OCI-LY3 (cell line): ENCODE measurements at regions not wholly inside any gene's neighbourhood (a gene's known extent, or its start where the extent isn't known, plus 50 kb on each side); places are given as distances from the start of the nearest gene placed in this dataset.

Source experiments
- H2AFZ ChIP-seq: fragments of 200-600, 300-600 bp; shearing (Covaris generic); 2 replicates; pipeline ENCODE4 v1.6.0; 2014; ENCODE audit warnings: antibody characterized with exemption, low read depth, low read length
- H3K27ac ChIP-seq: fragments of 200-600, 300-600 bp; sonication (generic); 2 replicates; pipeline ENCODE4 v1.5.1; 2014; ENCODE audit warnings: mild to moderate bottlenecking, low read length, moderate library complexity, mixed read lengths
- H3K27me3 ChIP-seq: fragments of 200-600, 300-600 bp; sonication (generic); 2 replicates; pipeline ENCODE4 v1.6.1; 2014; ENCODE audit warnings: low read depth, low read length, mixed read lengths
- H3K36me3 ChIP-seq: fragments of 200-600, 300-600 bp; sonication (generic); replicated peaks from 2 replicates; pipeline ENCODE3; 2014; ENCODE audit warnings: low read depth, low read length, mixed read lengths
- H3K4me1 ChIP-seq: fragments of 300-600, 200-600 bp; sonication (generic); 2 replicates; pipeline ENCODE4 v1.6.1; 2014; ENCODE audit warnings: low read length, mixed read lengths
- H3K4me2 ChIP-seq: fragments of 200-600, 300-600 bp; sonication (generic); 2 replicates; pipeline ENCODE4 v1.6.1; 2014; ENCODE audit warnings: low read length, mixed read lengths
- H3K4me3 ChIP-seq: fragments of 300-600, 200-600 bp; sonication (generic); 2 replicates; pipeline ENCODE4 v1.5.1; 2014; ENCODE audit warnings: antibody characterized with exemption, mild to moderate bottlenecking, low read length, moderate library complexity
- H3K79me2 ChIP-seq: fragments of 300-600, 200-600 bp; shearing (Covaris generic); 2 replicates; pipeline ENCODE4 v1.6.1; 2014; ENCODE audit warnings: mild to moderate bottlenecking, low read length, mixed read lengths
- H3K9ac ChIP-seq: fragments of 300-600, 200-600 bp; shearing (Covaris generic); 2 replicates; pipeline ENCODE4 v1.6.0; 2014; ENCODE audit warnings: mild to moderate bottlenecking, low read length, moderate library complexity
- H3K9me3 ChIP-seq: fragments of 200-600, 300-600 bp; shearing (Covaris generic); 2 replicates; pipeline ENCODE4 v1.6.1; 2014; ENCODE audit warnings: low read length, mixed read lengths; ENCODE audit not compliant: insufficient read depth
- H4K20me1 ChIP-seq: fragments of 200-600, 300-600 bp; sonication (generic); 2 replicates; pipeline ENCODE4 v1.6.1; 2016; ENCODE audit warnings: low read length, mixed read lengths; ENCODE audit not compliant: insufficient read depth
- EZH2phosphoT487 ChIP-seq: fragments of 200-600 bp; shearing (Covaris generic); IDR thresholded peaks from 2 replicates; pipeline ENCODE4 v1.6.1; 2018; ENCODE audit warnings: antibody characterized with exemption, mixed run types, low read depth
- TF ChIP-seq, protein P1 (sequence below): fragments of 200-600, 300-600 bp; sonication (generic); IDR thresholded peaks from 2 replicates; pipeline ENCODE4 v1.5.1; 2014; ENCODE audit warnings: antibody characterized with exemption, low read length, low read depth

GRCh38 chr7:106413446-106413845, 128.7 kb upstream of the NAMPT start:
- no peak overlapping the region for H3K4me2 ChIP-seq
- H3K27me3 ChIP-seq: no peaks in the 10 kb centered on the region
- no peak overlapping the region for H3K4me3 ChIP-seq
- no peaks in the 10 kb centered on the region for H3K4me1 ChIP-seq
- no peak for TF ChIP-seq EZH2phosphoT487
- TF ChIP-seq, protein P1, sequence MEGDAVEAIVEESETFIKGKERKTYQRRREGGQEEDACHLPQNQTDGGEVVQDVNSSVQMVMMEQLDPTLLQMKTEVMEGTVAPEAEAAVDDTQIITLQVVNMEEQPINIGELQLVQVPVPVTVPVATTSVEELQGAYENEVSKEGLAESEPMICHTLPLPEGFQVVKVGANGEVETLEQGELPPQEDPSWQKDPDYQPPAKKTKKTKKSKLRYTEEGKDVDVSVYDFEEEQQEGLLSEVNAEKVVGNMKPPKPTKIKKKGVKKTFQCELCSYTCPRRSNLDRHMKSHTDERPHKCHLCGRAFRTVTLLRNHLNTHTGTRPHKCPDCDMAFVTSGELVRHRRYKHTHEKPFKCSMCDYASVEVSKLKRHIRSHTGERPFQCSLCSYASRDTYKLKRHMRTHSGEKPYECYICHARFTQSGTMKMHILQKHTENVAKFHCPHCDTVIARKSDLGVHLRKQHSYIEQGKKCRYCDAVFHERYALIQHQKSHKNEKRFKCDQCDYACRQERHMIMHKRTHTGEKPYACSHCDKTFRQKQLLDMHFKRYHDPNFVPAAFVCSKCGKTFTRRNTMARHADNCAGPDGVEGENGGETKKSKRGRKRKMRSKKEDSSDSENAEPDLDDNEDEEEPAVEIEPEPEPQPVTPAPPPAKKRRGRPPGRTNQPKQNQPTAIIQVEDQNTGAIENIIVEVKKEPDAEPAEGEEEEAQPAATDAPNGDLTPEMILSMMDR: no peak
- H2AFZ ChIP-seq: no peak overlapping the region
- H3K36me3 ChIP-seq: peaks cover 6% of the 10 kb centered on the region
- no peak overlapping the region for H3K27ac ChIP-seq
- no peaks in the 10 kb centered on the region for H4K20me1 ChIP-seq
- no peaks in the 10 kb centered on the region for H3K79me2 ChIP-seq
- peaks cover 18% of the 10 kb centered on the region; the same call in 1 of the 2 replicates for H3K9me3 ChIP-seq
- H3K9ac ChIP-seq: no peak overlapping the region

DNA sequence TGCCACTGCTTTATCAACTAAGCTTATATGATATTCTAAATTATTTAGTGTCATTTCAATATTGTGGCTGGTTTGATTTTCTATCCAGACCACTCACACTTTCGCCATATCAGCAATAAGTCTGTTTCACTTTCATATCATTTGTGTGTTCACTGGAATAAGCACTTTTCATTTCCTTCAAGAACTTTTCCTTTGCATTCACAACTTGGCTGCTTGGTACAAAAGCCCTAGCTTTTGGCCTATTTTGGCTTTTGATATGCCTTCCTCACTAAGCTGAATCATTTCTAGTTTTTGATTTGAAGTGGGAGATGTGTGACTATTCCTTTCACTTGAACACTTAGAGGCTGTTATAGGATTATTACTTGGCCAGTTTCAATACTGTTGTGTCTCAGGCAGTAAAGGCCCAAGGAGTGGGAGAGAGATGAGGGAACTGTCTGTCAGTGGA, 120.9 kb upstream of the NAMPT start:
- Histone ChIP-seq H3K9ac (no peak overlapping the region), H3K27ac (no peak overlapping the region), H3K79me2 (no peaks in the 10 kb centered on the region), H4K20me1 (no peaks in the 10 kb centered on the region), H3K36me3 (no peaks in the 10 kb centered on the region), H2AFZ (no peak overlapping the region), H3K9me3 (no peaks in the 10 kb centered on the region), H3K27me3 (no peaks in the 10 kb centered on the region), H3K4me2 (no peak overlapping the region), H3K4me3 (no peak overlapping the region), H3K4me1 (peaks cover 10% of the 10 kb centered on the region)
- TF ChIP-seq EZH2phosphoT487: no peak
- TF ChIP-seq, protein P1: no peak

DNA sequence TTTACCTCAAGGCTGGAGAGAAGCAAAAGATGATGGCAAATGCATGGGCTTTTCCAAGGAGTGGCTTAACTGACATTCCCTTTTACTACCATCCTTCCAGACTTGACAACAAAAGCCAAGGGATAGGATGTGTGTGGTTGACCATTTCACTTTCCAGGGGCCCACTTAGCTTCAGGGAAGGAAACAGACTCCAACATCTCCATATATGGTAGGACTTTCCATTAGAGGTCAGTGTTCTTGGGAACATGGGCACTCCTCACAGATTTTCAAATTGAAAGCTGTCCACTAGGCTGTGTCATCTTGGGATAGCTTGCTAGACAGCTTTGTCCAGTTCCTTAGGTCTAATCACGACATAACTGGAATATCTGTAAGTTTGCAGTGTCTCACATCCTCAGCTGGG, 118.1 kb upstream of the NAMPT start:
- Histone ChIP-seq H4K20me1 (no peaks in the 10 kb centered on the region), H3K27me3 (0 out of 2 replicates have a peak, but pooled peaks cover 3% of the 10 kb centered on the region), H3K36me3 (no peaks in the 10 kb centered on the region), H3K27ac (no peak overlapping the region), H3K4me3 (no peak overlapping the region), H3K4me2 (no peak overlapping the region), H3K79me2 (no peaks in the 10 kb centered on the region), H3K9me3 (no peaks in the 10 kb centered on the region), H2AFZ (no peak overlapping the region), H3K9ac (no peak overlapping the region), H3K4me1 (peaks cover 10% of the 10 kb centered on the region)
- TF ChIP-seq, protein P1: no peak
- TF ChIP-seq EZH2phosphoT487: no peak

GRCh38 chr7:106400923-106401322, 116.1 kb upstream of the NAMPT start:
- H3K4me3 ChIP-seq: no peak overlapping the region
- no peak overlapping the region for H3K4me2 ChIP-seq
- TF ChIP-seq EZH2phosphoT487: no peak
- TF ChIP-seq, protein P1: no peak
- no peak overlapping the region for H3K9ac ChIP-seq
- no peaks in the 10 kb centered on the region for H4K20me1 ChIP-seq
- no peaks in the 10 kb centered on the region for H3K9me3 ChIP-seq
- H2AFZ ChIP-seq: no peak overlapping the region
- no peaks in the 10 kb centered on the region for H3K36me3 ChIP-seq
- 0 out of 2 replicates have a peak, but pooled peaks cover 3% of the 10 kb centered on the region for H3K27me3 ChIP-seq
- no peak overlapping the region for H3K27ac ChIP-seq
- peaks cover 8% of the 10 kb centered on the region for H3K4me1 ChIP-seq
- H3K79me2 ChIP-seq: no peaks in the 10 kb centered on the region
